Liver (tissue), 8 donors: ENCODE measurements at regions not wholly inside any gene's neighbourhood (a gene's known extent, or its start where the extent isn't known, plus 50 kb on each side); places are given as distances from the start of the nearest gene placed in this dataset.

Experiments used
- DNase-seq: peaks from one replicate; pipeline ENCODE4 v3.0.0-alpha.2; 2017; ENCODE audit warnings: low spot score
- H3K27ac ChIP-seq, 2 donors: one replicate each; pipeline ENCODE4 v1.7.0; 2013; ENCODE audit warnings: inconsistent platforms in 2 of 2, low read length in 2 of 2, control low read depth in 1 of 2, low read depth in 1 of 2, mild to moderate bottlenecking in 1 of 2
- H3K27me3 ChIP-seq, 4 donors: one replicate each; pipeline versions ENCODE4 v1.6.1 to v1.7.0; 2013; ENCODE audit warnings: low read length in 3 of 4, inconsistent platforms in 1 of 4, mild to moderate bottlenecking in 1 of 4, moderate library complexity in 1 of 4; ENCODE audit not compliant: control insufficient read depth in 4 of 4, insufficient read depth in 4 of 4
- H3K36me3 ChIP-seq, 4 donors: one replicate each; pipeline versions ENCODE4 v1.6.1 to v1.7.0; 2013; ENCODE audit warnings: low read length in 3 of 4, mild to moderate bottlenecking in 3 of 4, low read depth in 1 of 4, moderate library complexity in 1 of 4; ENCODE audit not compliant: control insufficient read depth in 4 of 4, insufficient read depth in 3 of 4
- H3K4me1 ChIP-seq, 4 donors: one replicate each; pipeline versions ENCODE4 v1.6.1 to v1.7.0; 2013; ENCODE audit warnings: low read length in 3 of 4, mild to moderate bottlenecking in 3 of 4, moderate library complexity in 1 of 4; ENCODE audit not compliant: control insufficient read depth in 4 of 4, insufficient read depth in 4 of 4
- H3K4me3 ChIP-seq, 3 donors: one replicate each; pipeline versions ENCODE4 v1.6.1 to v1.7.0; 2013; ENCODE audit warnings: low read length in 3 of 3, control low read depth in 1 of 3, low read depth in 1 of 3, mild to moderate bottlenecking in 1 of 3
- H3K9ac ChIP-seq, 2 donors: one replicate each; pipeline ENCODE4 v1.7.0; 2013; ENCODE audit warnings: low read length in 2 of 2, mild to moderate bottlenecking in 2 of 2, moderate library complexity in 2 of 2, control low read depth in 1 of 2, low read depth in 1 of 2
- H3K9me3 ChIP-seq, 4 donors: one replicate each; pipeline versions ENCODE4 v1.6.1 to v1.7.0; 2013; ENCODE audit warnings: low read length in 3 of 4; ENCODE audit not compliant: control insufficient read depth in 4 of 4
- ATF3 ChIP-seq: IDR thresholded peaks from 2 replicates; pipeline ENCODE4 v1.6.1; 2016; ENCODE audit warnings: antibody characterized with exemption
- CTCF ChIP-seq: fragments of 150-350 bp; IDR thresholded peaks from 2 replicates; pipeline ENCODE4 v1.5.1; 2017; ENCODE audit warnings: improper control_type of control experiment, low read depth, low read length; ENCODE audit not compliant: missing input control
- EGR1 ChIP-seq, 2 donors: IDR thresholded peaks; 2 replicates each; pipeline ENCODE4 v1.6.1; 2016 to 2018; ENCODE audit warnings: antibody characterized with exemption in 2 of 2, low read depth in 2 of 2
- FOXA1 ChIP-seq: IDR thresholded peaks from 2 replicates; pipeline ENCODE4 v1.6.1; 2016; ENCODE audit warnings: antibody characterized with exemption
- GABPA ChIP-seq, 2 donors: IDR thresholded peaks in 1 of 2; conservative IDR thresholded peaks in 1 of 2; 2 replicates each; pipeline ENCODE4 v1.6.1; 2016; ENCODE audit warnings: antibody characterized with exemption in 2 of 2, mild to moderate bottlenecking in 1 of 2, moderate library complexity in 1 of 2
- HNF4A ChIP-seq, 2 donors: conservative IDR thresholded peaks; 2 replicates each; pipeline ENCODE4 v1.6.1; 2016; ENCODE audit warnings: antibody characterized with exemption in 2 of 2, mild to moderate bottlenecking in 2 of 2
- HNF4G ChIP-seq: IDR thresholded peaks from 2 replicates; pipeline ENCODE4 v1.6.1; 2016; ENCODE audit warnings: antibody characterized with exemption
- JUND ChIP-seq, 2 donors: IDR thresholded peaks; 2 replicates each; pipeline ENCODE4 v1.6.1; 2016; ENCODE audit warnings: antibody characterized with exemption in 2 of 2
- MAX ChIP-seq: IDR thresholded peaks from 2 replicates; pipeline ENCODE4 v1.6.1; 2016; ENCODE audit warnings: antibody characterized with exemption
- NR2F2 ChIP-seq: IDR thresholded peaks from 2 replicates; pipeline ENCODE4 v1.6.1; 2016; ENCODE audit warnings: antibody characterized with exemption
- RAD21 ChIP-seq, 2 donors: IDR thresholded peaks; 2 replicates each; pipeline ENCODE4 v1.6.1; 2016; ENCODE audit warnings: antibody characterized with exemption in 2 of 2, mild to moderate bottlenecking in 2 of 2
- RXRA ChIP-seq, 2 donors: IDR thresholded peaks; 2 replicates each; pipeline ENCODE4 v1.6.1; 2017 to 2018; ENCODE audit warnings: antibody characterized with exemption in 2 of 2, mild to moderate bottlenecking in 1 of 2
- SP1 ChIP-seq: IDR thresholded peaks from 2 replicates; pipeline ENCODE4 v1.6.1; 2018; ENCODE audit warnings: antibody characterized with exemption, mild to moderate bottlenecking
- TAF1 ChIP-seq: conservative IDR thresholded peaks from 2 replicates; pipeline ENCODE4 v1.6.1; 2016; ENCODE audit warnings: antibody characterized with exemption, mild to moderate bottlenecking
- YY1 ChIP-seq: IDR thresholded peaks from 2 replicates; pipeline ENCODE4 v1.6.1; 2016; ENCODE audit warnings: antibody characterized with exemption, mild to moderate bottlenecking
- ZBTB33 ChIP-seq: IDR thresholded peaks from 2 replicates; pipeline ENCODE4 v1.6.1; 2016; ENCODE audit warnings: antibody characterized with exemption
- WGBS: extraction: QIAGEN DNeasy Blood & Tissue Kit; methylation state at CpG from one replicate; pipeline ENCODE4 v1.1.7; 2013; 5-methylcytosine and 5-hydroxymethylcytosine counted together
- TF ChIP-seq, protein P1 (sequence below): IDR thresholded peaks from 2 replicates; pipeline ENCODE4 v1.6.1; 2016; ENCODE audit warnings: antibody characterized with exemption, mild to moderate bottlenecking
- donor health status: healthy.
- donor health status: healthy.
- donor health status: healthy.
- donor health status: healthy.
- donor health status: healthy.

- WGBS, result 91% methylated on average over 6 of the region's 6 CpGs
- Histone ChIP-seq H3K4me1 (no peaks in the 10 kb centered on the region), H3K27ac (no peak overlapping the region), H3K9ac (no peak overlapping the region), H3K9me3 (no peaks in the 10 kb centered on the region), H3K36me3 (no peaks in the 10 kb centered on the region), H3K4me3 (no peak overlapping the region), H3K27me3 (no peaks in the 10 kb centered on the region)
- DNase-seq, result no peak
- TF ChIP-seq FOXA1 (no peak), ZBTB33 (no peak), HNF4G (no peak), GABPA (IDR thresholded peaks at IDR 0.05 in 1 of 2, conservative IDR thresholded peaks at IDR 0.05 in 1 of 2) (no peak), SP1 (no peak), NR2F2 (no peak), RXRA (IDR thresholded peaks at IDR 0.05) (no peak), HNF4A (conservative IDR thresholded peaks at IDR 0.05) (no peak), YY1 (no peak), TAF1 (no peak), ATF3 (no peak), EGR1 (IDR thresholded peaks at IDR 0.05; ENCODE audit: low read depth in 2 of 2) (no peak), MAX (no peak), RAD21 (IDR thresholded peaks at IDR 0.05) (no peak)
- TF ChIP-seq, protein P1, sequence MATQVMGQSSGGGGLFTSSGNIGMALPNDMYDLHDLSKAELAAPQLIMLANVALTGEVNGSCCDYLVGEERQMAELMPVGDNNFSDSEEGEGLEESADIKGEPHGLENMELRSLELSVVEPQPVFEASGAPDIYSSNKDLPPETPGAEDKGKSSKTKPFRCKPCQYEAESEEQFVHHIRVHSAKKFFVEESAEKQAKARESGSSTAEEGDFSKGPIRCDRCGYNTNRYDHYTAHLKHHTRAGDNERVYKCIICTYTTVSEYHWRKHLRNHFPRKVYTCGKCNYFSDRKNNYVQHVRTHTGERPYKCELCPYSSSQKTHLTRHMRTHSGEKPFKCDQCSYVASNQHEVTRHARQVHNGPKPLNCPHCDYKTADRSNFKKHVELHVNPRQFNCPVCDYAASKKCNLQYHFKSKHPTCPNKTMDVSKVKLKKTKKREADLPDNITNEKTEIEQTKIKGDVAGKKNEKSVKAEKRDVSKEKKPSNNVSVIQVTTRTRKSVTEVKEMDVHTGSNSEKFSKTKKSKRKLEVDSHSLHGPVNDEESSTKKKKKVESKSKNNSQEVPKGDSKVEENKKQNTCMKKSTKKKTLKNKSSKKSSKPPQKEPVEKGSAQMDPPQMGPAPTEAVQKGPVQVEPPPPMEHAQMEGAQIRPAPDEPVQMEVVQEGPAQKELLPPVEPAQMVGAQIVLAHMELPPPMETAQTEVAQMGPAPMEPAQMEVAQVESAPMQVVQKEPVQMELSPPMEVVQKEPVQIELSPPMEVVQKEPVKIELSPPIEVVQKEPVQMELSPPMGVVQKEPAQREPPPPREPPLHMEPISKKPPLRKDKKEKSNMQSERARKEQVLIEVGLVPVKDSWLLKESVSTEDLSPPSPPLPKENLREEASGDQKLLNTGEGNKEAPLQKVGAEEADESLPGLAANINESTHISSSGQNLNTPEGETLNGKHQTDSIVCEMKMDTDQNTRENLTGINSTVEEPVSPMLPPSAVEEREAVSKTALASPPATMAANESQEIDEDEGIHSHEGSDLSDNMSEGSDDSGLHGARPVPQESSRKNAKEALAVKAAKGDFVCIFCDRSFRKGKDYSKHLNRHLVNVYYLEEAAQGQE, result no peak
These were observed 239.2 kb downstream of the GPAM start for GRCh38 chr10:111944331-111944730.

- no peak overlapping the region for H3K27ac ChIP-seq
- H3K9me3 ChIP-seq, result no peaks in the 10 kb centered on the region
- H3K36me3 ChIP-seq, result no peaks in the 10 kb centered on the region
- H3K27me3 ChIP-seq, result no peaks in the 10 kb centered on the region
- 83% methylated on average over 1 of the region's 1 CpG for WGBS
- H3K9ac ChIP-seq, result no peak overlapping the region
- H3K4me1 ChIP-seq, result no peaks in the 10 kb centered on the region
- TF ChIP-seq MAX, result no peak
- no peak for TF ChIP-seq CTCF
- TF ChIP-seq JUND (IDR thresholded peaks at IDR 0.05), result no peak
- no peak for TF ChIP-seq EGR1 (IDR thresholded peaks at IDR 0.05; ENCODE audit: low read depth in 2 of 2)
- TF ChIP-seq TAF1, result no peak
- DNase-seq, result no peak
- no peak overlapping the region for H3K4me3 ChIP-seq
These were observed 229.6 kb downstream of the GPAM start for GRCh38 chr10:111953949-111954348.
